GM12878 (cell line): ENCODE measurements at regions not wholly inside any gene's neighbourhood (a gene's known extent, or its start where the extent isn't known, plus 50 kb on each side); places are given as distances from the start of the nearest gene placed in this dataset.
A peak's percentile ranks its signal among the peaks of the same experiment; 100 is the strongest.

Source experiments
- ASH2L ChIP-seq: fragments of 300-600, 200-600 bp; sonication (generic); IDR thresholded peaks from 2 replicates; pipeline ENCODE4 v1.6.1; 2017; ENCODE audit warnings: low read depth, mild to moderate bottlenecking, borderline replicate concordance
- BCL11A ChIP-seq: IDR thresholded peaks from 2 replicates; pipeline ENCODE4 v1.6.1; 2011; ENCODE audit warnings: low read depth, low read length
- CEBPB ChIP-seq, 2 experiments: fragments of 150-350 bp in 1 of 2; IDR thresholded peaks; 2 replicates each; pipeline ENCODE4 v1.6.1; 2012 to 2014; ENCODE audit warnings: low read depth in 2 of 2, low read length in 2 of 2, borderline replicate concordance in 1 of 2, inconsistent platforms in 1 of 2
- E2F4 ChIP-seq: IDR thresholded peaks from 2 replicates; pipeline ENCODE4 v1.6.1; 2012; ENCODE audit warnings: low read depth, low read length, improper control_type of control experiment
- EGR1 ChIP-seq, 2 experiments: IDR thresholded peaks; 1 replicate in 1 of 2; 2 replicates in 1 of 2; pipeline ENCODE4 v1.6.1; 2011 to 2012; ENCODE audit warnings: low read depth in 2 of 2, low read length in 2 of 2, borderline replicate concordance in 1 of 2, mild to moderate bottlenecking in 1 of 2, moderate library complexity in 1 of 2
- FOS ChIP-seq: IDR thresholded peaks from 3 replicates; pipeline ENCODE4 v1.6.1; 2011; ENCODE audit warnings: borderline replicate concordance; ENCODE audit not compliant: insufficient read length; ENCODE audit errors: extremely low read depth
- GATAD2B ChIP-seq: fragments of 450-650 bp; conservative IDR thresholded peaks from 2 replicates; pipeline ENCODE4 v1.6.1; 2017; ENCODE audit warnings: low read depth, mild to moderate bottlenecking, moderate library complexity
- IKZF2 ChIP-seq, 2 experiments: fragments of 450-650 bp; IDR thresholded peaks; 2 replicates each; pipeline ENCODE4 v1.6.1; 2017; ENCODE audit warnings: mild to moderate bottlenecking in 2 of 2, moderate library complexity in 2 of 2
- JUND ChIP-seq: IDR thresholded peaks from 2 replicates; pipeline ENCODE4 v1.6.1; 2012; ENCODE audit warnings: low read depth, mild to moderate bottlenecking, low read length, improper control_type of control experiment, moderate library complexity
- MTA2 ChIP-seq: fragments of 450-650 bp; IDR thresholded peaks from 2 replicates; pipeline ENCODE4 v1.6.1; 2016; ENCODE audit warnings: low read depth, mild to moderate bottlenecking, moderate library complexity
- NBN ChIP-seq: fragments of 450-650 bp; IDR thresholded peaks from 2 replicates; pipeline ENCODE4 v1.6.1; 2016
- NR2F1 ChIP-seq: fragments of 450-650 bp; conservative IDR thresholded peaks from 2 replicates; pipeline ENCODE4 v1.6.1; 2017; ENCODE audit warnings: mild to moderate bottlenecking
- PAX8 ChIP-seq: fragments of 450-650 bp; IDR thresholded peaks from 2 replicates; pipeline ENCODE4 v1.6.1; 2017; ENCODE audit warnings: mild to moderate bottlenecking, moderate library complexity
- POU2F2 ChIP-seq: IDR thresholded peaks from 3 replicates; pipeline ENCODE4 v1.6.1; 2011; ENCODE audit warnings: low read depth, mild to moderate bottlenecking, low read length, borderline replicate concordance
- RAD21 ChIP-seq: IDR thresholded peaks from 2 replicates; pipeline ENCODE4 v1.6.1; 2011; ENCODE audit warnings: mild to moderate bottlenecking, low read depth, low read length, moderate library complexity; ENCODE audit not compliant: insufficient read depth
- SMAD5 ChIP-seq: IDR thresholded peaks from 2 replicates; pipeline ENCODE4 v1.6.1; 2016; ENCODE audit warnings: antibody characterized with exemption, low read depth
- SUZ12 ChIP-seq: fragments of 200-600 bp; sonication (generic); IDR thresholded peaks from one replicate; pipeline ENCODE4 v1.6.1; 2018; ENCODE audit warnings: antibody characterized with exemption, mild to moderate bottlenecking; ENCODE audit not compliant: unreplicated experiment
- TBL1XR1 ChIP-seq: IDR thresholded peaks from 2 replicates; pipeline ENCODE4 v1.6.1; 2012; ENCODE audit warnings: low read depth, low read length, improper control_type of control experiment
- ZNF24 ChIP-seq: fragments of 450-650 bp; IDR thresholded peaks from 2 replicates; pipeline ENCODE4 v1.6.1; 2017; ENCODE audit warnings: antibody characterized with exemption, mild to moderate bottlenecking
- TF ChIP-seq, protein P1 (sequence below): IDR thresholded peaks from 2 replicates; pipeline ENCODE4 v1.6.1; 2011; ENCODE audit warnings: borderline replicate concordance, low read depth, mild to moderate bottlenecking, moderate library complexity, low read length; ENCODE audit not compliant: insufficient read depth, poor library complexity, severe bottlenecking
- TF ChIP-seq, protein P2 (sequence below): IDR thresholded peaks from 2 replicates; pipeline ENCODE4 v1.6.1; 2011; ENCODE audit warnings: mild to moderate bottlenecking, low read depth, low read length, moderate library complexity; ENCODE audit not compliant: insufficient replicate concordance
- TF ChIP-seq, protein P3 (sequence below): fragments of 450-650 bp; IDR thresholded peaks from 2 replicates; pipeline ENCODE4 v1.6.1; 2017; ENCODE audit warnings: antibody characterized with exemption, mild to moderate bottlenecking, moderate library complexity
- TF ChIP-seq, protein P4 (sequence below): fragments of 450-650 bp; IDR thresholded peaks from 2 replicates; pipeline ENCODE4 v1.6.1; 2016; ENCODE audit warnings: mild to moderate bottlenecking

DNA sequence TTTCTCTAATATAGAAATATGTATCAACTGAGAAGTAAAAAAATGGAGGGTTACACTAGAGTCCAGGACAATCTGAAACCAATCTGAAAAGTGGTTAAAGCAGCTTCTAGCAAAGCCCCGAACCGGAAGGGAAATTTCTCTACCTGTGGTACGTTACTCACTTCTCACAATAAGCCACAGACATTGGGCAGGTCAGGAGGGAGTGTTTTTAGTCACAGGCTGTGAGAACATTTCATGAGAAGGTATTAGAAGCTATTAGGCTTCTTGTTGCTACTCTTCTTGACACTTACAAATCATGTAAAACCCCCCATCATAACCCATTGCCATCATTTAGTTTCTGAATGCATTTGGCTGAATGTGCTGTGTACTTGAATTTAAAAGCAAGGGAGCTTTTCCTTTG, 120.9 kb downstream of the NUFIP1 start (continued):
- TF ChIP-seq, protein P1, sequence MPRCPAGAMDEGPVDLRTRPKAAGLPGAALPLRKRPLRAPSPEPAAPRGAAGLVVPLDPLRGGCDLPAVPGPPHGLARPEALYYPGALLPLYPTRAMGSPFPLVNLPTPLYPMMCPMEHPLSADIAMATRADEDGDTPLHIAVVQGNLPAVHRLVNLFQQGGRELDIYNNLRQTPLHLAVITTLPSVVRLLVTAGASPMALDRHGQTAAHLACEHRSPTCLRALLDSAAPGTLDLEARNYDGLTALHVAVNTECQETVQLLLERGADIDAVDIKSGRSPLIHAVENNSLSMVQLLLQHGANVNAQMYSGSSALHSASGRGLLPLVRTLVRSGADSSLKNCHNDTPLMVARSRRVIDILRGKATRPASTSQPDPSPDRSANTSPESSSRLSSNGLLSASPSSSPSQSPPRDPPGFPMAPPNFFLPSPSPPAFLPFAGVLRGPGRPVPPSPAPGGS, result peak; percentile 64
- TF ChIP-seq BCL11A (peak; percentile 78), ZNF24 (no peak), NBN (no peak), RAD21 (no peak), TBL1XR1 (no peak), EGR1 (IDR thresholded peaks at IDR 0.05; ENCODE audit: borderline replicate concordance in 1 of 2, low read depth in 2 of 2, low read length in 2 of 2) (no peak), SMAD5 (no peak), FOS (no peak), CEBPB (IDR thresholded peaks at IDR 0.05; ENCODE audit: borderline replicate concordance in 1 of 2, low read depth in 2 of 2, low read length in 2 of 2) (no peak), SUZ12 (no peak), JUND (no peak), GATAD2B (no peak), PAX8 (no peak), IKZF2 (IDR thresholded peaks at IDR 0.05) (peak; percentile 54 to 78), NR2F1 (no peak), MTA2 (peak; percentile 47; the same call in 1 of the 2 replicates), ASH2L (no peak), POU2F2 (no peak), E2F4 (no peak)
- TF ChIP-seq, protein P2, sequence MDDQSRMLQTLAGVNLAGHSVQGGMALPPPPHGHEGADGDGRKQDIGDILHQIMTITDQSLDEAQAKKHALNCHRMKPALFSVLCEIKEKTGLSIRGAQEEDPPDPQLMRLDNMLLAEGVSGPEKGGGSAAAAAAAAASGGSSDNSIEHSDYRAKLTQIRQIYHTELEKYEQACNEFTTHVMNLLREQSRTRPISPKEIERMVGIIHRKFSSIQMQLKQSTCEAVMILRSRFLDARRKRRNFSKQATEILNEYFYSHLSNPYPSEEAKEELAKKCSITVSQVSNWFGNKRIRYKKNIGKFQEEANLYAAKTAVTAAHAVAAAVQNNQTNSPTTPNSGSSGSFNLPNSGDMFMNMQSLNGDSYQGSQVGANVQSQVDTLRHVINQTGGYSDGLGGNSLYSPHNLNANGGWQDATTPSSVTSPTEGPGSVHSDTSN, result no peak
- TF ChIP-seq, protein P3, sequence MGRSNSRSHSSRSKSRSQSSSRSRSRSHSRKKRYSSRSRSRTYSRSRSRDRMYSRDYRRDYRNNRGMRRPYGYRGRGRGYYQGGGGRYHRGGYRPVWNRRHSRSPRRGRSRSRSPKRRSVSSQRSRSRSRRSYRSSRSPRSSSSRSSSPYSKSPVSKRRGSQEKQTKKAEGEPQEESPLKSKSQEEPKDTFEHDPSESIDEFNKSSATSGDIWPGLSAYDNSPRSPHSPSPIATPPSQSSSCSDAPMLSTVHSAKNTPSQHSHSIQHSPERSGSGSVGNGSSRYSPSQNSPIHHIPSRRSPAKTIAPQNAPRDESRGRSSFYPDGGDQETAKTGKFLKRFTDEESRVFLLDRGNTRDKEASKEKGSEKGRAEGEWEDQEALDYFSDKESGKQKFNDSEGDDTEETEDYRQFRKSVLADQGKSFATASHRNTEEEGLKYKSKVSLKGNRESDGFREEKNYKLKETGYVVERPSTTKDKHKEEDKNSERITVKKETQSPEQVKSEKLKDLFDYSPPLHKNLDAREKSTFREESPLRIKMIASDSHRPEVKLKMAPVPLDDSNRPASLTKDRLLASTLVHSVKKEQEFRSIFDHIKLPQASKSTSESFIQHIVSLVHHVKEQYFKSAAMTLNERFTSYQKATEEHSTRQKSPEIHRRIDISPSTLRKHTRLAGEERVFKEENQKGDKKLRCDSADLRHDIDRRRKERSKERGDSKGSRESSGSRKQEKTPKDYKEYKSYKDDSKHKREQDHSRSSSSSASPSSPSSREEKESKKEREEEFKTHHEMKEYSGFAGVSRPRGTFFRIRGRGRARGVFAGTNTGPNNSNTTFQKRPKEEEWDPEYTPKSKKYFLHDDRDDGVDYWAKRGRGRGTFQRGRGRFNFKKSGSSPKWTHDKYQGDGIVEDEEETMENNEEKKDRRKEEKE, result no peak
- TF ChIP-seq, protein P4, sequence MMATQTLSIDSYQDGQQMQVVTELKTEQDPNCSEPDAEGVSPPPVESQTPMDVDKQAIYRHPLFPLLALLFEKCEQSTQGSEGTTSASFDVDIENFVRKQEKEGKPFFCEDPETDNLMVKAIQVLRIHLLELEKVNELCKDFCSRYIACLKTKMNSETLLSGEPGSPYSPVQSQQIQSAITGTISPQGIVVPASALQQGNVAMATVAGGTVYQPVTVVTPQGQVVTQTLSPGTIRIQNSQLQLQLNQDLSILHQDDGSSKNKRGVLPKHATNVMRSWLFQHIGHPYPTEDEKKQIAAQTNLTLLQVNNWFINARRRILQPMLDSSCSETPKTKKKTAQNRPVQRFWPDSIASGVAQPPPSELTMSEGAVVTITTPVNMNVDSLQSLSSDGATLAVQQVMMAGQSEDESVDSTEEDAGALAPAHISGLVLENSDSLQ, result peak; percentile 50
